Fibroblast of skin of left biceps (primary cell): ENCODE measurements at regions not wholly inside any gene's neighbourhood (a gene's known extent, or its start where the extent isn't known, plus 50 kb on each side); places are given as distances from the start of the nearest gene placed in this dataset.

Experiments used
- DNase-seq, 2 experiments: peaks; one replicate each; pipeline ENCODE4 v3.0.0-alpha.2; 2013; ENCODE audit warnings: low read depth in 2 of 2

DNA sequence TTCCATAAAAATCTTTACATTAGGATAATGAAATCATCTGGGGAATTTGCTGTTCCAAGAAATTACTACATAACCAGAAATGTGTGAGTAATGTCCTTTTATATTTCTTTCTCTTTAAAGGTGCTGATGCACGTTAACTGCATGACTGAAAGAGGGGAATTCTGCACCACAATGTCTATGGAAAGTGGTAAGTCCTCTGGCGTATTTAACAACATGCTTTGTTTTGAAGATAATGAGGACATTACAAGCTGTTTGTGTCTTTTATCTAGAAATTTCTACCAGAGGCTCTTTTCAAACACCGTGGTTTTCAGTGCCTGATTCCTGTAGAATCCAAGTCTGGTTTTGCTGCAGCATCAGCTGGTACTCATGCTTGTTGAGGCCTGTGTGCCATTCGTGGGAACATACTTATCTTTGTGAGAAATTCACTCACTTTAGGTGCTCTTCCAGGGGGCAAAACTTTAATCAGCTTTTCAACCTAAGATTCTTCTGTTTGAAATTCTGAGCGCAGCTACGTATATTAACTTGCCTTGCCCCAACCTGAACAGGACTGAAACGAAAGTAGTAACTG, 257.2 kb downstream of the PDHA2 start:
- DNase-seq: no peak

- no peak for DNase-seq
These were observed 257.8 kb downstream of the PDHA2 start for GRCh38 chr4:96097693-96098092.

DNA sequence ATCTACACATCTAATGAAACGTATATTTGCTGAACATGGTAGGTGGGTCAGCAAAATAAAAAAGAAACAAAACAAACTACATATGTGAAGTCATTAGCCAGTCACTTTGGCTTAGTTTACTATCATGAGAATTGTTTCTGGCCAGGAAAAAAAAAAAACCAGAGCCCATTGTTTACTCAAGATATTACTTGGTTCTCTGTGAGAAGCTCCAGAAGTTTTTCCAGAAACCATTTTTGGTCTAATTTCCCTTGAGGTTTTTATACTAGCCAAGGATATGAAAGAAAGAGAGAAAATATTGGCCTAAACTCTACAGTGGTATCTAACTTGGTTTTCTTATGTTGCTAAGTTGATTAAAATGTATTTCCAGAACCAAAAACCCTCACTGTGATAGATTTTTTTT, 259.1 kb downstream of the PDHA2 start:
- DNase-seq: no peak

GRCh38 chr4:96102541-96103026, 262.7 kb downstream of the PDHA2 start:
- DNase-seq: no peak

- no peak for DNase-seq
These were observed 263.2 kb downstream of the PDHA2 start for GRCh38 chr4:96103086-96103485.

GRCh38 chr4:96108146-96108545, 268.3 kb downstream of the PDHA2 start:
- no peak for DNase-seq

- no peak for DNase-seq
These were observed 272.7 kb downstream of the PDHA2 start for GRCh38 chr4:96112631-96113030.

- DNase-seq: no peak
These were observed 280.3 kb downstream of the PDHA2 start for GRCh38 chr4:96120206-96120605.

DNA sequence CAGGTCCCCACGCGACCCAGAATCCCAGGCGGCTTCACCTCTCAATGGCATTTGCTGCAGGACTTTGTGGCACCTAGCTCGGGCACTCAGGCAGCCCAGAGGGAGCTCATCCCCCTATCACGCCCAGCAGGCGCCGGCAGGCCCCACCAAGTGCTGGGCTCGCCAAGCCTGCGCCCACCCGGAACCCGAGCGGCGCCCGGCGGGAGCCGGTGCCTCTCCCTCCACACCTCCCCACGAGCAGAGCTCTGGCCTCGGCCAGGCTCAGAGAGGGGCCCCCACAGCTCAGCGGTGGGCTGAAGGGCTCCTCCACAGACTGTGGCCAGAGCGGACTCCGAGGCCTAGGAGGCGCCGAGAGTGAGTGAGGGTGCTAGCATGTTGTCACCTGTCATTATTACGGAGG, 286.3 kb downstream of the PDHA2 start:
- DNase-seq: no peak

DNA sequence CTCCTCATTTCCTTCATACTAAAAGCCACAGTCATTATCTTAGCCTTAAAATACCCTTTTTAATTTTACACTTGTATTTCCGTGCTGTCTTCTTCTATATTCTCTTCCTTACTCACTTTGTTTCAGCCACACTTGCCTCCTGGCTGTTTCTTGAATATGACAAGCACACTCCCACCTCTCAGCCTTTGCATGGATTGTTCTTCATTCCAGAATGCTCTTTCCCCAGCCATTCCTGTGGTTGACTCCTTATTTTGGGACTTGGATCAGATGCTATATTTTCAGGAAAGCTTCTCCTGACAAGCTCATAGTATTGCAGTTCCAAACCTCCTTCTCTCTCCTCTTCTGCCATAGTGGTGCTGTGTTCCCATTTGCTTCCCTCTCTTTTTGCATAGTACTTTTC, 291.3 kb downstream of the PDHA2 start:
- no peak for DNase-seq

GRCh38 chr4:96134806-96135205, 294.9 kb downstream of the PDHA2 start:
- no peak for DNase-seq

DNA sequence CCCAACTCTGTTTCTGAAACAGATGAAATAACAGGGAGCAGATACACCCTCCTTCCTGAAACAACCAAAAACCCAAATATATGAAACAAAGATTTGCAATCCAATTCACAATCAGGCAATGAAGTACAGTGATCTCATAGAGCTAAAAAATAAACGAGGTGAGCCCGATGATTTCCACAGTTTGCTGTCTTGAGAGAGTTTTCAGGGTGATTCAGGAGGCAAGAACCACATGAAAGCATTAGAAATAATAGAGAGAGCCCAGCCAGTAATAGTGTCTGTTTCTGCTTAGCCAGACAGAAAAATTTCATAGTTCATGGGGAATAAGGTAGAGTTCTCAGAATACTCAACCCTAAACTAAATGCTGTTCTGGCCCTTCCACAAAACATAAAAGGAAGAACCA, 296.2 kb downstream of the PDHA2 start:
- DNase-seq: no peak

- DNase-seq: no peak
These were observed 299.5 kb downstream of the PDHA2 start for GRCh38 chr4:96139251-96139929.

DNA sequence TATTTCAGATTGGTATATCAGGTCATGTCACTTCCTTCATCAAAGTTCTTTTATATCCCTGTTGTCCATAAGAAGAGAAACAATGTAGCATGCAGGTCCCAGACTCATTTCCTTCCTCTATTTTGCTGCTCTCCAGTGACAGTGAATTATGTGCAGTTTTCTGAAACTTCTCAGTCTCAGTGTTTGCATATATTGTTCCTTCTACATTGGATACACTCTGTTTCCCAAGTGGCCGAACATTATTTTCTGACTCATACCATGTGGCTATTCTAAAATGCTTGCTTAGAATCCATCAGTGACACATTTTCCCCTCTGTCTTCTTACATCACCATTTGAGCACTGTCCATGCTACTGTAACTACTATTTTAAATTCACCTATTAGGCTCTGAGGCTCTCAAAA, 305.7 kb downstream of the PDHA2 start:
- no peak for DNase-seq

- no peak for DNase-seq
These were observed 306.8 kb downstream of the PDHA2 start for GRCh38 chr4:96146686-96147085.

DNA sequence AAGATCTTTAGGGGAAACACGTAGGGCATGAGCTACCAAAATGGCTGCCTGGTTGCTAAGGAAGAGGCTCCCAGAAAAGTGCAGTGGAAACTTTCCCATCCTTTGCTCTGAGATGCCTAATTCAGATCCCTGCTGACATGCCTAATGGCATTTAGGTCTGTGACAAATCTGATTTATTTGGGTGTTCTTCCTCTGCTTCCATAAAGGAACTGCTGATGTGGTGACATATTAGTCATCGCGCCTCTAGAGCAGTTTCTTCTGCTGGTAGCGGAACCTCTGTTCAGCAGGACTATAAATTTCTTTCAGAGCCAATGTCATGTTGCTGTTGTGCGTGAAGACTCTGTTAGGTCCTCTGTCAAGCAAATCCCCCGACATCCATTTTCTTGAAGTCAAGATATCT, 310.0 kb downstream of the PDHA2 start:
- no peak for DNase-seq

DNA sequence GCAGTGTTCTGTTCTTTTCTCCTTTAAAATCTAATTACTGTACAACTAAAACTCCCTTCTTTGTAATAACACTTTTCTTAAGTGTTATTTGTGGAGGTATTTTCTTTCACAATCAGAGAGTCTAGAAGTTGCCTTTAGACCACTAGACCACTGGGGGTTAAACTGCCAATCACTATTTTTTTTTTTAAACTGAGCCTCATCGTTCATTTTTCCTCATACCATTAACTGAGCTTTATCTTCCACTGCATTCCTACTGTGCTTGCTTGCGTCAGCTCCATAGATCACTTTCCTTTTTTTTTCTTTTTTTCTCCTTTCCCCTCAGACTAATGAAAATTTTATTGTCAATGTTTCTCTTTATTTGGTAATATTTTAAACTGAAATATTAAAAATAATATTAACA, 310.6 kb downstream of the PDHA2 start:
- DNase-seq: no peak

DNA sequence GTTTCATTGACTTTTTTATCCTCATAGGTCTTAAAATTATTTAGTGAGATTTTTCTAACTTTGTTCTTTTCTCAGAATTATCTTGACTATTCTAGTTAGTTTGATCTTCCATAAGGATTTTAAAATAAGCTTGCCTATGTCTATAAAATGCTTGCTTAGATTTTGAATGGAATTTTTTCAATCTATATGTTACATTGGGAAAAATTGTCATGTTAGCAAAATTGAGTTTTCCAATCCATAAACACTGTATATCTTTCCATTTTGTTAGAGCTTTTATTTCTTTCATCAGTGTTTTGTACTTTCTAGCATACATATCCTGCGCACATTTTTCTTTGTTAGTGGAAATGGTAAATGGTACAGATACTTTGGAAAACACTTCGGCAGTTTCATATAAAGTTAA, 312.9 kb downstream of the PDHA2 start:
- no peak for DNase-seq

DNA sequence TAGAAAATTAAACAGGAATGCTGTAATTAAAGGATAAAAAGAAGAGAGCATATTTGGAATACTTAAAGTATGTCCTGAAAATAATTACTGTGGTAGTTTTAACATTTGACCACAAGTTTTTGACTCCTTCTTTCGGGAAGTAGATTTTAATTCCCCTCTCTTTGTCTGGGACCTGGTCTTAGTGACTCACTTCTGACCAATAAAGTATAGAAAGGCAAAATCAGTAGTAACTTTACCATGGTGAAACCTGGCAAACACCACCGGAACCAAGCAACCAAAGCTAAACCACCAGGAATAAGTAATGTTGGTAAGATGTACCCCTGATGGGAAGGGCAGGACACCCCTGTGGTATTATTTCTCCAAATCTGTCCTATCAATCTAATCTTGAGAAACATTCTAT, 314.8 kb downstream of the PDHA2 start:
- DNase-seq: no peak

DNA sequence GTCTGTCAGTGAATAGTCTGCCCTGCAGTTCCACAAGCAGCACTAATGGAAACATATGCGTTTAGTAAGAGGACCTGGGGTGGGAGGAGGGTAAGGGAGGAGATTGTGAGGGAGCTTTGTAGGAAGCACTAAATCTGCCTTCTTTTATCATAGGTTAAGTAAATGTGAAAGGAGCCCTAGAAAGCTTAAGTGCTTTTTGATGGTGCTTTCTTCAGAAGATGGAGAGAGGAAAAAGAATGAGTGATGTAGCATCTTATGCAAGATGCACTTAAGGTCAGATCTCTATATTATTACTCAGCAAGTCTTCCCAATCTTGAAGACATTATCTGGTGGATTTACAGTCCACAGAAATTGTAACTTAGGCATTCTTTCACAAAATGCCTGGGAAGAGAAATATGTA, 322.7 kb downstream of the PDHA2 start:
- peak; percentile 46 to 61 for DNase-seq

- peak; percentile 71 to 73 for DNase-seq
These were observed 325.0 kb downstream of the PDHA2 start for GRCh38 chr4:96164814-96165351.

DNA sequence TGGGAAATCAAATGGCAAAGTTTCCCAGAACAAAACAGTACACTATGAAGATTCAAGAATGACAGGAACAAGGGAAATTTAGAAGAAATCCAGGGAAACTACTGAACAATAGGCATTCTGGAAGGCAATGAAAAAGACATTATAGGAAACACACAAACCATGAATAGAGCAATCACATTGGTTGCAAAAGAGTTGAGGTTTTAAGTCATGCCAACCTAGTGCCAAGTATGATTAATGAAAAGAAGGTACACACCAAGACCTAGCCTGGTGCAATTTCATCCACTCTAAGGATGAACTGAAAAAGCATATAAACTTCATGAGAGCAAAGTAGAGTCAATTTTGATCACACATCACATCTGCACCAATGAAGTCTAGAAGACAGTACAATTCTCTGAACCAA, 326.9 kb downstream of the PDHA2 start:
- DNase-seq: no peak

- DNase-seq: no peak
These were observed 330.3 kb downstream of the PDHA2 start for GRCh38 chr4:96170198-96170597.

- DNase-seq: no peak
These were observed 333.9 kb downstream of the PDHA2 start for GRCh38 chr4:96173756-96174155.
